Vagina (tissue), 2 donors: ENCODE measurements at regions not wholly inside any gene's neighbourhood (a gene's known extent, or its start where the extent isn't known, plus 50 kb on each side); places are given as distances from the start of the nearest gene placed in this dataset.

Experiments
- CTCF ChIP-seq, 3 experiments: fragments of 450-650 bp in 2 of 3; fragments of 200-600 bp in 1 of 3; sonication (generic) in 1 of 3; IDR thresholded peaks; one replicate each; pipeline ENCODE4 v1.5.1; 2017 to 2019; ENCODE audit warnings: antibody characterized with exemption in 3 of 3, mild to moderate bottlenecking in 2 of 3, moderate library complexity in 2 of 3
- POLR2A ChIP-seq, 2 donors: fragments of 450-650 bp; IDR thresholded peaks; one replicate each; pipeline ENCODE4 v1.6.1; 2017; ENCODE audit warnings: antibody characterized with exemption in 2 of 2, mild to moderate bottlenecking in 2 of 2, moderate library complexity in 2 of 2
- POLR2AphosphoS5 ChIP-seq, 2 donors: sonication (generic); formaldehyde crosslinking; IDR thresholded peaks; one replicate each; pipeline ENCODE4 v1.9.0; 2017; ENCODE audit warnings: antibody characterized with exemption in 2 of 2, mild to moderate bottlenecking in 2 of 2, low read depth in 1 of 2; ENCODE audit not compliant: insufficient read depth in 1 of 2

- no peak for TF ChIP-seq CTCF (IDR thresholded peaks at IDR 0.05)
- TF ChIP-seq POLR2A (IDR thresholded peaks at IDR 0.05) = no peak
- no peak for TF ChIP-seq POLR2AphosphoS5 (IDR thresholded peaks at IDR 0.05; ENCODE audit: insufficient read depth in 1 of 2, low read depth in 1 of 2)
Measured at GRCh38 chr22:49469896-49470740, 357.6 kb downstream of the BRD1 start.
